Neutrophil (primary cell): ENCODE measurements at regions not wholly inside any gene's neighbourhood (a gene's known extent, or its start where the extent isn't known, plus 50 kb on each side); places are given as distances from the start of the nearest gene placed in this dataset.

Source experiments
- H3K27ac ChIP-seq: fragments of 200-600 bp; sonication (generic); 2 replicates; pipeline ENCODE4 v1.5.1; 2016; ENCODE audit warnings: mild to moderate bottlenecking, moderate library complexity
- H3K27me3 ChIP-seq: fragments of 200-600 bp; sonication (generic); 2 replicates; pipeline ENCODE4 v1.6.0; 2016; ENCODE audit warnings: mild to moderate bottlenecking
- H3K36me3 ChIP-seq: fragments of 200-600 bp; sonication (generic); 2 replicates; pipeline ENCODE4 v1.5.1; 2017
- H3K4me1 ChIP-seq, 2 experiments: fragments of 200-600 bp in 1 of 2; sonication (generic) in 1 of 2; 1 replicate in 1 of 2; 2 replicates in 1 of 2; pipeline versions ENCODE4 v1.5.1 to v1.6.1; 2013 to 2016; ENCODE audit warnings: low read depth in 1 of 2, low read length in 1 of 2, mild to moderate bottlenecking in 1 of 2, moderate library complexity in 1 of 2; ENCODE audit not compliant: control insufficient read depth in 1 of 2, insufficient read depth in 1 of 2
- H3K4me3 ChIP-seq, 2 experiments: fragments of 200-600 bp in 1 of 2; sonication (generic) in 1 of 2; 1 replicate in 1 of 2; 2 replicates in 1 of 2; pipeline ENCODE4 v1.5.1; 2013 to 2016; ENCODE audit warnings: low read depth in 1 of 2, low read length in 1 of 2, mild to moderate bottlenecking in 1 of 2, moderate library complexity in 1 of 2
- H3K9me3 ChIP-seq: fragments of 200-600 bp; sonication (generic); 2 replicates; pipeline ENCODE4 v1.5.1; 2016
- TF ChIP-seq, protein P1 (sequence below): fragments of 200-600 bp; sonication (generic); IDR thresholded peaks from 2 replicates; pipeline ENCODE4 v1.5.1; 2016; ENCODE audit warnings: antibody characterized with exemption

DNA sequence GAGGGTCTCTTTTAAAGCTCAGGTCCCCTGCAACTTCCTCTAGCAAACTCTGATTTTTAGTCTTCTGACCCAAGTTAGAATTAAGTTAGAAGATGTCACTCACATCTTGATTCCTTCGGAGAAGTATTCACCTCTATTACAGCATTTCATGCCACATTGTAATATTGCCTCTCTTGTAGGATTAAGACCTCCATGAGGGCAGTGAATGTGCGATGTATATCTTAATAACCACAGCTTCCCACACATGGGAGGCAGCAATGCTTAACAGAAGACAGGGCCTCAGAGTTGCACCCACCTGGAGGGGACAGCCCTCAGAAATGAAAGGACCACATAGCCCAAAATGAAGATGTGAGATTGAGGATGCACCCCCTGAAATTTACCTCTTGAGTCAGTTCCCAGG, 270.3 kb downstream of the HTR7 start:
- Histone ChIP-seq H3K27me3 (no peaks in the 10 kb centered on the region), H3K4me3 (no peak overlapping the region), H3K27ac (no peak overlapping the region), H3K9me3 (no peaks in the 10 kb centered on the region), H3K4me1 (no peaks in the 10 kb centered on the region), H3K36me3 (no peaks in the 10 kb centered on the region)
- TF ChIP-seq, protein P1, sequence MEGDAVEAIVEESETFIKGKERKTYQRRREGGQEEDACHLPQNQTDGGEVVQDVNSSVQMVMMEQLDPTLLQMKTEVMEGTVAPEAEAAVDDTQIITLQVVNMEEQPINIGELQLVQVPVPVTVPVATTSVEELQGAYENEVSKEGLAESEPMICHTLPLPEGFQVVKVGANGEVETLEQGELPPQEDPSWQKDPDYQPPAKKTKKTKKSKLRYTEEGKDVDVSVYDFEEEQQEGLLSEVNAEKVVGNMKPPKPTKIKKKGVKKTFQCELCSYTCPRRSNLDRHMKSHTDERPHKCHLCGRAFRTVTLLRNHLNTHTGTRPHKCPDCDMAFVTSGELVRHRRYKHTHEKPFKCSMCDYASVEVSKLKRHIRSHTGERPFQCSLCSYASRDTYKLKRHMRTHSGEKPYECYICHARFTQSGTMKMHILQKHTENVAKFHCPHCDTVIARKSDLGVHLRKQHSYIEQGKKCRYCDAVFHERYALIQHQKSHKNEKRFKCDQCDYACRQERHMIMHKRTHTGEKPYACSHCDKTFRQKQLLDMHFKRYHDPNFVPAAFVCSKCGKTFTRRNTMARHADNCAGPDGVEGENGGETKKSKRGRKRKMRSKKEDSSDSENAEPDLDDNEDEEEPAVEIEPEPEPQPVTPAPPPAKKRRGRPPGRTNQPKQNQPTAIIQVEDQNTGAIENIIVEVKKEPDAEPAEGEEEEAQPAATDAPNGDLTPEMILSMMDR = no peak

DNA sequence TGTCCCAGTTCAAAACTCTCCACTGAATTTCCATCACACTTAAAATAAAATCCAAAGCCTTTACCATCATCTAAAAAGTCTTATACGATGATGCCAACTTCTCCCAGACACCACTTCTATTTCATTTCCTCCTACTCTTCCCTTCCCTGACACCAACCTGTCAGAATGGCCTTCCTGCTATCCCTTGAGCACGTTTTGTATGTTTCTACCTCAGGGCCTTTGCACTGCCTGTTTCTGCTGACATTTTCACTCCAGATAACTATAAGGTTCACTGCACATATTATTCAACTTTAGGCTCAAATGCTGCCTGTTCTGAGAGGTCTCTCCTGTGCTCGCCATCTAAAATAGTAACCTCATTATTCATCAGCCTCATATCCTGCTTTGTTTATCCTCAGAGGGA, 269.6 kb downstream of the HTR7 start:
- TF ChIP-seq, protein P1 = no peak
- Histone ChIP-seq H3K27ac (no peak overlapping the region), H3K4me1 (no peaks in the 10 kb centered on the region), H3K27me3 (no peaks in the 10 kb centered on the region), H3K9me3 (no peaks in the 10 kb centered on the region), H3K36me3 (no peaks in the 10 kb centered on the region), H3K4me3 (no peak overlapping the region)

DNA sequence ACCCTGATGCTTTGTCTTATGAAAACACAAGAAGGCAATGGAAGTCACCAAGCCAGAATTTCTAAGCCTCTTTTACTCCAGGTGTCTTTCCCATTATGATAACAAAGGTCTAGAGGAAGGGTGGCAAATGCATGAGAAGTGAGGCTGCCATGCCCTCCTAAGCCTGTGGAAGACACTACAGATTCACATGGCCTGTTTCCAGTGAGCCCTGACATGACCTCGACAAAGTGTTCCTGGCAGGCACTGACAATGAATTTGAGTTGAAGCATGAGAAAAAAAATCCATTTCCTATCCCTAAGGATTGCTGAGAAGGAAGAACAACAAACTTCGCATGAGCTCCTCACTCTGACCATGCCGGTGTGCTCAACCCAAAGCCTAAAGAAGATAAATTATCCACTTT, 268.0 kb downstream of the HTR7 start:
- Histone ChIP-seq H3K9me3 (no peaks in the 10 kb centered on the region), H3K27ac (no peak overlapping the region), H3K4me3 (no peak overlapping the region), H3K36me3 (no peaks in the 10 kb centered on the region), H3K27me3 (no peaks in the 10 kb centered on the region), H3K4me1 (no peaks in the 10 kb centered on the region)
- TF ChIP-seq, protein P1 = no peak

DNA sequence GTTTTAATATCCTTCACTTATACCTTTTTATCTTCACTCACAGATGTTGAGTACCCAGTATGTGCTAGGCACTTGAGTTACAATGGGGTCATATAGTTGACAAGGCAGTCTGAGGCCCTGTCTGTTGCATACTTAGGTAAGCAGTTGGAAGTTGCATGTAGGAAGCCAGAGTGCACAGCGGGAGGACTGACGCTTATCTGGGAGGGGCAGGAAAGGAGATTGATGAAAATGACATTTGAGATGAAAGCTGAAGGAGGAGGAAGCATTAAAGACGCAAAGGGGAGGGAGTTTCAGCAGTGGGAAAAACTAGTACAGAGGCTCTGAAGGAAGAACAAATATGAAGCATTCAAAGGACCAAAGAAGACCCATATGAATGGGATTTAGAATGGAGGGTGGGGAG, 266.2 kb downstream of the HTR7 start:
- H3K9me3 ChIP-seq = no peaks in the 10 kb centered on the region
- TF ChIP-seq, protein P1 = no peak
- H3K27ac ChIP-seq = no peak overlapping the region

DNA sequence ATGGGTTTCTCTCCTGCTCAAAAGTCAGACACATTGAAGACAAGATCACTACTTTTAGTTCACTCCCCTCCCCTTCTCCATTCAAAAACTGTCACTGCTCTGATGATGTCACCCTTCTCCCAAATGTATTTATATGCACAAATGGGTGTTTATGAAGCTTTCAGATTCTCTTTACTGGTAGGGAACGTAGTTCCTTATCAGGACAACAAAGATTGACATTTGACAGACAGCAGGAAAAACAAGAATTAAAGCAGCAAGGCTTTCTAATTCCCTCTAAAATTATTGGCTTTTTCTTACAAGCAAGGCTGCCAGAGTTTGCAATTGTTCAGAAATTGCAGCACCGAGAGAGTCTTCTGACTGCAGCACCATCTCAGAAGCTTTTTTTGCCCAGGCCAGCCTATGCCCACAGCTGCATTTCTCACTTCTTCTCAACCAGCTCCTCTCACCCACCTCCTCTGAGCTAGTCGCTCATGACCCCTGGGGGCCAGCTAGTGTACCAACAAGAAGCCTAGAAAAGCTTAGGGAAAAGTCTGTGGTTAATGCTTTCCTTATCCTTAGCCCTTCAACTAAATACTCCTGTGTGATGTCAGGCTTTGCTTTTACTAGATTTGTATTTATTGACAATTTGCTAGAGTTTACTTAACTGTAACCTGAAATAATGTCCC, 265.1 kb downstream of the HTR7 start:
- no peaks in the 10 kb centered on the region for H3K4me1 ChIP-seq
- no peak overlapping the region for H3K27ac ChIP-seq
- no peaks in the 10 kb centered on the region for H3K27me3 ChIP-seq
- TF ChIP-seq, protein P1 = no peak
- no peaks in the 10 kb centered on the region for H3K36me3 ChIP-seq
- no peaks in the 10 kb centered on the region for H3K9me3 ChIP-seq
- H3K4me3 ChIP-seq = no peak overlapping the region

More for the DNA sequence above, 266.2 kb downstream of the HTR7 start:
- H3K4me3 ChIP-seq = no peak overlapping the region
- no peaks in the 10 kb centered on the region for H3K27me3 ChIP-seq
- H3K36me3 ChIP-seq = no peaks in the 10 kb centered on the region
- no peaks in the 10 kb centered on the region for H3K4me1 ChIP-seq
